CD14-positive monocyte (primary cell): ENCODE measurements at regions not wholly inside any gene's neighbourhood (a gene's known extent, or its start where the extent isn't known, plus 50 kb on each side); places are given as distances from the start of the nearest gene placed in this dataset.

Experiments
- DNase-seq, 3 donors: peaks; one replicate each; pipeline ENCODE4 v3.0.0-alpha.2; 2011 to 2022
- H2AFZ ChIP-seq: 2 replicates; pipeline ENCODE4 v1.6.0; 2012; ENCODE audit warnings: mild to moderate bottlenecking, low read depth, low read length, inconsistent platforms; ENCODE audit not compliant: insufficient read depth, poor library complexity, severe bottlenecking
- H3K27ac ChIP-seq, 2 donors: 1 replicate in 1 of 2; 2 replicates in 1 of 2; pipeline ENCODE4 v1.5.1; 2012 to 2013; ENCODE audit warnings: low read length in 2 of 2, control low read depth in 1 of 2, inconsistent platforms in 1 of 2, low read depth in 1 of 2, mild to moderate bottlenecking in 1 of 2
- H3K27me3 ChIP-seq, 2 donors: one replicate each; pipeline versions ENCODE4 v1.6.0 to v1.6.1; 2011 to 2013; ENCODE audit warnings: low read length in 2 of 2; ENCODE audit not compliant: control insufficient read depth in 2 of 2, insufficient read depth in 2 of 2
- H3K36me3 ChIP-seq, 2 donors: replicated peaks in 1 of 2; 1 replicate in 1 of 2; 2 replicates in 1 of 2; pipeline versions ENCODE4 v1.5.1 to v1.6.1; 2012 to 2013; ENCODE audit warnings: low read length in 2 of 2, control low read depth in 1 of 2, inconsistent platforms in 1 of 2, mild to moderate bottlenecking in 1 of 2; ENCODE audit not compliant: insufficient read depth in 2 of 2, control insufficient read depth in 1 of 2
- H3K4me1 ChIP-seq, 2 donors: 1 replicate in 1 of 2; 2 replicates in 1 of 2; pipeline versions ENCODE4 v1.5.1 to v1.6.1; 2012 to 2013; ENCODE audit warnings: low read length in 2 of 2, control low read depth in 1 of 2, inconsistent platforms in 1 of 2, mild to moderate bottlenecking in 1 of 2, moderate library complexity in 1 of 2; ENCODE audit not compliant: insufficient read depth in 2 of 2, control insufficient read depth in 1 of 2
- H3K4me2 ChIP-seq: replicated peaks from 2 replicates; pipeline ENCODE3; 2012; ENCODE audit warnings: low read length, moderate library complexity, mild to moderate bottlenecking; ENCODE audit not compliant: poor library complexity, severe bottlenecking; ENCODE audit errors: extremely low read depth
- H3K4me3 ChIP-seq, 3 experiments: fragments of 200-600 bp in 1 of 3; sonication (generic) in 1 of 3; replicated peaks in 1 of 3; 1 replicate in 2 of 3; 2 replicates in 1 of 3; pipeline ENCODE4 v1.5.1; 2011 to 2013; ENCODE audit warnings: low read length in 3 of 3, mild to moderate bottlenecking in 3 of 3, control low read depth in 2 of 3, low read depth in 2 of 3, inconsistent platforms in 1 of 3, moderate library complexity in 1 of 3
- H3K79me2 ChIP-seq: 2 replicates; pipeline ENCODE4 v1.6.0; 2012; ENCODE audit warnings: mild to moderate bottlenecking, control low read depth, inconsistent platforms, low read length, moderate library complexity; ENCODE audit not compliant: insufficient read depth
- H3K9ac ChIP-seq: 2 replicates; pipeline ENCODE4 v1.6.0; 2017; ENCODE audit warnings: low read length, mild to moderate bottlenecking; ENCODE audit not compliant: insufficient read depth, poor library complexity, severe bottlenecking
- H3K9me3 ChIP-seq, 2 donors: replicated peaks in 1 of 2; 1 replicate in 1 of 2; 2 replicates in 1 of 2; pipeline versions ENCODE4 v1.5.1 to v1.6.1; 2012 to 2013; ENCODE audit warnings: low read length in 2 of 2, control low read depth in 1 of 2; ENCODE audit not compliant: control insufficient read depth in 1 of 2, insufficient read depth in 1 of 2
- H4K20me1 ChIP-seq: 2 replicates; pipeline ENCODE4 v1.6.0; 2012; ENCODE audit warnings: mild to moderate bottlenecking, low read length, control low read depth, moderate library complexity; ENCODE audit not compliant: insufficient read depth
- H3K27ac Mint-ChIP-seq, 7 donors: one replicate each; pipeline ENCODE4 v1.8.0; 2020; ENCODE audit warnings: mild to moderate bottlenecking in 7 of 7, mixed read lengths in 7 of 7, moderate library complexity in 6 of 7, inconsistent platforms in 2 of 7
- H3K27me3 Mint-ChIP-seq, 3 donors: one replicate each; pipeline ENCODE4 v1.8.0; 2021 to 2022; ENCODE audit warnings: low read depth in 3 of 3, mild to moderate bottlenecking in 3 of 3, mixed read lengths in 3 of 3, moderate library complexity in 3 of 3, inconsistent platforms in 1 of 3
- H3K36me3 Mint-ChIP-seq, 2 donors: one replicate each; pipeline ENCODE4 v1.8.0; 2020; ENCODE audit warnings: mixed read lengths in 2 of 2, inconsistent platforms in 1 of 2, mild to moderate bottlenecking in 1 of 2
- H3K4me1 Mint-ChIP-seq: one replicate; pipeline ENCODE4 v1.8.0; 2020; ENCODE audit warnings: mild to moderate bottlenecking, mixed read lengths
- H3K4me3 Mint-ChIP-seq, 2 donors: one replicate each; pipeline ENCODE4 v1.8.0; 2020; ENCODE audit warnings: mild to moderate bottlenecking in 2 of 2, mixed read lengths in 2 of 2, moderate library complexity in 1 of 2
- H3K9me3 Mint-ChIP-seq, 7 donors: one replicate each; pipeline ENCODE4 v1.8.0; 2020 to 2022; ENCODE audit warnings: mixed read lengths in 7 of 7, mild to moderate bottlenecking in 6 of 7, moderate library complexity in 6 of 7, inconsistent platforms in 2 of 7
- CTCF ChIP-seq: fragments of 200-600 bp; IDR thresholded peaks from one replicate; pipeline ENCODE4 v1.8.0; 2022; ENCODE audit warnings: antibody characterized with exemption, mild to moderate bottlenecking
- WGBS: methylation state at CpG from one replicate; pipeline ENCODE4 v1.1.5; 2013; ENCODE audit warnings: missing lambda C conversion rate; ENCODE audit not compliant: insufficient coverage; 5-methylcytosine and 5-hydroxymethylcytosine counted together
- intact Hi-C, 2 donors: fragments of 100-400 bp; cut with micrococcal nuclease; formaldehyde crosslinking; loops; one replicate each; pipeline versions ENCODE4 v1.15.0 to v1.15.1; 2023

GRCh38 chr11:69890476-69890875 lies 71.3 kb upstream of the FGF3 start:
- Histone ChIP-seq H2AFZ (no peak overlapping the region), H3K27me3 (peaks cover 0 to 7% of the 10 kb centered on the region in 2 donors), H3K4me2 (no peak overlapping the region), H3K36me3 (no peaks in the 10 kb centered on the region), H3K79me2 (no peaks in the 10 kb centered on the region), H3K27ac (no peak overlapping the region), H3K4me1 (no peaks in the 10 kb centered on the region), H3K9me3 (no peaks in the 10 kb centered on the region), H3K4me3 (no peak overlapping the region), H4K20me1 (no peaks in the 10 kb centered on the region), H3K9ac (no peak overlapping the region)
- WGBS, result 96% methylated on average over 3 of the region's 6 CpGs
- no peaks in the 10 kb centered on the region for H3K4me1 Mint-ChIP-seq
- H3K9me3 Mint-ChIP-seq, result peaks cover 0 to 3% (median 0%) of the 10 kb centered on the region in 7 donors
- DNase-seq, result no peak
- TF ChIP-seq CTCF, result no peak
- H3K27ac Mint-ChIP-seq, result no peak overlapping the region
- H3K36me3 Mint-ChIP-seq, result no peaks in the 10 kb centered on the region
- peaks cover 18 to 43% (median 34%) of the 10 kb centered on the region in 3 donors for H3K27me3 Mint-ChIP-seq
- intact Hi-C loops, result no loop called here
- H3K4me3 Mint-ChIP-seq, result peak overlapping the region in 1 of 2 donors; percentile 30

DNA sequence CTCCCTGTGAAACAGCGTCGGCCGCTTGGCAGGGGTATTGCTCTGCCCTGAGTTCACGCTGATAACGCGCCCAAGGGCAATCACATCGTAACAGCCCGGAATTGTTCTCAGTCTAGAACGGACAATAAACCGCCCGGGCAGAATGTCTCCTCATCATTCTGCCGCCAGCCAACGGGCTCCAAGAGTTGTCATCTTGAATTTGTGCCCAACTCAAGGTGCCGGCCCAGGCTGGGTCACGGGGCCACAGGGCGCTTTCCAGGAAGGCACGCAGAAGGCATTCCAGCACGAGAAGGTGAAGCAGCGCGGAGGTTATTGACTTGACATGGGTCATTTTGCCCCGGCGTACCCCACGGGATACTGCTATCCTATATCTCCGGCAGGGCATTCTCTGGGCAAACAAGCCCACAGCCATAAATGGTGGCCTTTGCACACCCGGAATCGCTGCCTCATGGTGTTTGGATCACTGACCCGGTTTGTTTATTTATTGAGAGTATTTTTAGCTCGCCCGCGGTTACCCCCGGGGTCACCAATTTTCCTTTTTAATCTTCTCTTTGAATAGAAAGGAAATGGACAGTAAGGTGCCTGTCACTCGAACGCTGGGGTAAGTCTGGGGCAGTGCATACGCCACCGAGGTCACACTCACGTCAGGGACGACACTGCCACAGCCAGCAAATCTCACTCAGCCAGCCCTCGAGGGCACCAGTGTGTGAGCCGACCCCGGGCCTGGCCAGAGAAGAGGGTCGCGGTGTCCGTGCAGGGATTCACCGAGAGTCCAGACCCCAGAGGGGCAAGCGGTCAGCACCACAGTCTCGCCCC lies 72.4 kb upstream of the FGF3 start:
- Histone ChIP-seq H3K4me3 (no peak overlapping the region), H3K4me2 (no peak overlapping the region), H3K27me3 (peaks cover 0 to 7% of the 10 kb centered on the region in 2 donors), H3K9ac (no peak overlapping the region), H2AFZ (no peak overlapping the region), H3K9me3 (no peaks in the 10 kb centered on the region), H3K4me1 (no peaks in the 10 kb centered on the region), H3K27ac (no peak overlapping the region), H3K79me2 (no peaks in the 10 kb centered on the region), H3K36me3 (no peaks in the 10 kb centered on the region), H4K20me1 (no peaks in the 10 kb centered on the region)
- no peaks in the 10 kb centered on the region for H3K36me3 Mint-ChIP-seq
- H3K27ac Mint-ChIP-seq, result no peak overlapping the region
- H3K9me3 Mint-ChIP-seq, result peaks cover 0 to 3% (median 0%) of the 10 kb centered on the region in 7 donors
- no peaks in the 10 kb centered on the region for H3K4me1 Mint-ChIP-seq
- 73% methylated on average over 43 of the region's 46 CpGs for WGBS
- DNase-seq, result no peak
- intact Hi-C loops, result no loop called here
- TF ChIP-seq CTCF, result no peak
- no peak overlapping the region for H3K4me3 Mint-ChIP-seq
- H3K27me3 Mint-ChIP-seq, result peaks cover 15 to 43% (median 37%) of the 10 kb centered on the region in 3 donors
